H1 (cell line): ENCODE measurements at regions not wholly inside any gene's neighbourhood (a gene's known extent, or its start where the extent isn't known, plus 50 kb on each side); places are given as distances from the start of the nearest gene placed in this dataset.

Experiments
- CTCF ChIA-PET: fragments of 300-600 bp; sonication (Branson Sonifier 250); formaldehyde crosslinking; loops from one replicate; lab custom pipeline; 2021; ENCODE audit not compliant: partially characterized antibody; lab: Charles Lee
- POLR2A ChIA-PET: fragments of 300-600 bp; sonication (Branson Sonifier 250); formaldehyde crosslinking; loops from one replicate; lab custom pipeline; 2021; ENCODE audit warnings: inconsistent platforms; ENCODE audit not compliant: partially characterized antibody; lab: Charles Lee
- DNase-seq, 2 experiments: peaks; one replicate each; pipeline versions ENCODE4 v3.0.0 to v3.0.0-alpha.2; 2010 to 2022; ENCODE audit warnings: low spot score in 2 of 2, low read depth in 1 of 2, mixed read lengths in 1 of 2
- FAIRE-seq: peaks from 2 replicates; lab custom pipeline; 2011; peaks lifted over from hg19 to GRCh38; lab: Jason Lieb, UNC
- H2AFZ ChIP-seq: 2 replicates; pipeline ENCODE4 v1.8.1; 2012; ENCODE audit warnings: low read length, inconsistent platforms
- H2AK5ac ChIP-seq: 2 replicates; pipeline ENCODE4 v1.6.1; 2013; ENCODE audit warnings: low read depth, low read length
- H2BK120ac ChIP-seq: replicated peaks from 2 replicates; pipeline ENCODE3; 2013; ENCODE audit warnings: low read depth, low read length, inconsistent platforms
- H2BK12ac ChIP-seq: 2 replicates; pipeline ENCODE4 v1.6.1; 2013; ENCODE audit warnings: low read depth, low read length
- H2BK15ac ChIP-seq: 2 replicates; pipeline ENCODE4 v1.6.1; 2013; ENCODE audit warnings: low read length
- H2BK20ac ChIP-seq: 2 replicates; pipeline ENCODE4 v1.6.1; 2013; ENCODE audit warnings: low read length
- H2BK5ac ChIP-seq: 2 replicates; pipeline ENCODE4 v1.6.1; 2013; ENCODE audit warnings: low read depth, low read length
- H3K14ac ChIP-seq: 2 replicates; pipeline ENCODE4 v1.6.1; 2013; ENCODE audit warnings: inconsistent platforms; ENCODE audit not compliant: insufficient read length
- H3K18ac ChIP-seq: 2 replicates; pipeline ENCODE4 v1.6.1; 2013; ENCODE audit warnings: low read length; ENCODE audit errors: extremely low read depth
- H3K23ac ChIP-seq: 2 replicates; pipeline ENCODE4 v1.6.1; 2013; ENCODE audit warnings: inconsistent platforms; ENCODE audit not compliant: insufficient read length
- H3K23me2 ChIP-seq: 2 replicates; pipeline ENCODE4 v1.6.1; 2013; ENCODE audit warnings: low read depth, low read length
- H3K27ac ChIP-seq: 2 replicates; pipeline ENCODE4 v1.6.1; 2011; ENCODE audit warnings: low read depth, low read length, inconsistent platforms
- H3K27me3 ChIP-seq, 4 experiments: replicated peaks in 1 of 4; 1 replicate in 1 of 4; 2 replicates in 3 of 4; pipeline versions ENCODE4 v1.6.1 to v1.8.1; 2011 to 2013; ENCODE audit warnings: low read length in 3 of 4, mild to moderate bottlenecking in 3 of 4, inconsistent platforms in 2 of 4, mixed read lengths in 2 of 4, moderate library complexity in 1 of 4; ENCODE audit not compliant: control insufficient read depth in 3 of 4, insufficient read depth in 3 of 4; ENCODE audit errors: extremely low read depth in 1 of 4
- H3K36me3 ChIP-seq, 4 experiments: 2 replicates each; pipeline versions ENCODE4 v1.6.1 to v1.8.1; 2011 to 2013; ENCODE audit warnings: mild to moderate bottlenecking in 4 of 4, low read length in 3 of 4, moderate library complexity in 2 of 4, control low read depth in 1 of 4, inconsistent platforms in 1 of 4; ENCODE audit not compliant: insufficient read depth in 4 of 4, control insufficient read depth in 2 of 4
- H3K4ac ChIP-seq: replicated peaks from 2 replicates; pipeline ENCODE3; 2013; ENCODE audit warnings: low read length, low read depth, mixed read lengths, inconsistent platforms; ENCODE audit not compliant: insufficient read length
- H3K4me1 ChIP-seq, 4 experiments: replicated peaks in 1 of 4; 1 replicate in 1 of 4; 2 replicates in 3 of 4; pipeline versions ENCODE4 v1.6.1 to v1.8.1; 2011 to 2013; ENCODE audit warnings: low read length in 3 of 4, inconsistent platforms in 2 of 4, mixed read lengths in 1 of 4; ENCODE audit not compliant: insufficient read depth in 4 of 4, control insufficient read depth in 3 of 4
- H3K4me2 ChIP-seq, 2 experiments: 2 replicates each; pipeline versions ENCODE4 v1.6.1 to v1.8.1; 2011 to 2013; ENCODE audit warnings: low read depth in 2 of 2, low read length in 2 of 2, control low read depth in 1 of 2, inconsistent platforms in 1 of 2, mild to moderate bottlenecking in 1 of 2; ENCODE audit not compliant: insufficient read depth in 1 of 2
- H3K4me3 ChIP-seq, 4 experiments: fragments of 200-600, 300-600 bp in 1 of 4; sonication (generic), shearing (Covaris generic), sonication (Bioruptor Twin) in 1 of 4; 2 replicates each; pipeline versions ENCODE4 v1.5.1 to v1.8.1; 2011 to 2016; ENCODE audit warnings: low read length in 4 of 4, low read depth in 3 of 4, control low read depth in 2 of 4, inconsistent platforms in 2 of 4, mild to moderate bottlenecking in 2 of 4, mixed read lengths in 1 of 4, moderate library complexity in 1 of 4; ENCODE audit not compliant: insufficient read depth in 2 of 4; ENCODE audit errors: extremely low read depth in 1 of 4
- H3K56ac ChIP-seq: replicated peaks from 2 replicates; pipeline ENCODE3; 2013; ENCODE audit warnings: low read depth, mild to moderate bottlenecking, mixed read lengths, low read length, inconsistent platforms; ENCODE audit not compliant: insufficient read length
- H3K79me1 ChIP-seq: 2 replicates; pipeline ENCODE4 v1.6.1; 2013; ENCODE audit warnings: low read depth, low read length, control low read depth
- H3K79me2 ChIP-seq, 2 experiments: 2 replicates each; pipeline versions ENCODE4 v1.6.1 to v1.8.1; 2012 to 2013; ENCODE audit warnings: low read length in 2 of 2, mild to moderate bottlenecking in 2 of 2, inconsistent platforms in 1 of 2; ENCODE audit not compliant: insufficient read depth in 2 of 2, control insufficient read depth in 1 of 2
- H3K9ac ChIP-seq, 4 experiments: replicated peaks in 1 of 4; 1 replicate in 1 of 4; 2 replicates in 3 of 4; pipeline versions ENCODE4 v1.6.1 to v1.8.1; 2011 to 2013; ENCODE audit warnings: low read depth in 3 of 4, low read length in 3 of 4, control low read depth in 2 of 4, mild to moderate bottlenecking in 2 of 4, moderate library complexity in 2 of 4, inconsistent platforms in 1 of 4; ENCODE audit errors: extremely low read depth in 1 of 4
- H3K9me3 ChIP-seq, 2 experiments: 2 replicates each; pipeline versions ENCODE4 v1.6.1 to v1.8.1; 2012 to 2013; ENCODE audit warnings: mild to moderate bottlenecking in 2 of 2, moderate library complexity in 2 of 2, control low read depth in 1 of 2, inconsistent platforms in 1 of 2, low read depth in 1 of 2, low read length in 1 of 2, mixed read lengths in 1 of 2; ENCODE audit not compliant: insufficient read depth in 2 of 2
- H4K20me1 ChIP-seq, 2 experiments: replicated peaks in 1 of 2; 2 replicates each; pipeline versions ENCODE3 to v1.8.1; 2011 to 2013; ENCODE audit warnings: inconsistent platforms in 2 of 2, low read length in 2 of 2, mild to moderate bottlenecking in 1 of 2; ENCODE audit not compliant: insufficient read depth in 2 of 2, control insufficient read depth in 1 of 2
- H4K5ac ChIP-seq: 2 replicates; pipeline ENCODE4 v1.6.1; 2013; ENCODE audit warnings: low read length, low read depth, mixed read lengths, inconsistent platforms; ENCODE audit not compliant: insufficient read length
- H4K8ac ChIP-seq: 2 replicates; pipeline ENCODE4 v1.8.0; 2013; ENCODE audit warnings: mild to moderate bottlenecking, moderate library complexity, low read length, inconsistent platforms; ENCODE audit not compliant: insufficient read depth; ENCODE audit errors: extremely low read depth
- H4K91ac ChIP-seq: replicated peaks from 2 replicates; pipeline ENCODE3; 2013; ENCODE audit warnings: low read length, mixed read lengths, inconsistent platforms; ENCODE audit not compliant: insufficient read length
- CEBPB ChIP-seq: IDR thresholded peaks from 2 replicates; pipeline ENCODE4 v1.6.1; 2012; ENCODE audit warnings: low read depth, low read length
- CHD1 ChIP-seq: IDR thresholded peaks from 2 replicates; pipeline ENCODE4 v1.6.1; 2012; ENCODE audit warnings: low read depth, low read length, improper control_type of control experiment
- FOSL1 ChIP-seq: IDR thresholded peaks from 2 replicates; pipeline ENCODE4 v1.6.1; 2011; ENCODE audit warnings: mild to moderate bottlenecking, low read depth, low read length, moderate library complexity; ENCODE audit not compliant: insufficient read depth
- JUN ChIP-seq: IDR thresholded peaks from 2 replicates; pipeline ENCODE4 v1.6.1; 2011; ENCODE audit warnings: low read depth, mild to moderate bottlenecking, improper control_type of control experiment, low read length
- NANOG ChIP-seq: IDR thresholded peaks from 2 replicates; pipeline ENCODE4 v1.6.1; 2011; ENCODE audit warnings: low read length, low read depth, mild to moderate bottlenecking, inconsistent platforms; ENCODE audit not compliant: insufficient read depth, poor library complexity, severe bottlenecking
- POU5F1 ChIP-seq: IDR thresholded peaks from 2 replicates; pipeline ENCODE4 v1.6.1; 2011; ENCODE audit warnings: low read depth, mild to moderate bottlenecking, low read length, moderate library complexity
- RFX5 ChIP-seq: IDR thresholded peaks from 2 replicates; pipeline ENCODE4 v1.6.1; 2011; ENCODE audit warnings: low read depth, low read length, improper control_type of control experiment, borderline replicate concordance
- SAP30 ChIP-seq: fragments of 300-600 bp; sonication (generic); IDR thresholded peaks from 2 replicates; pipeline ENCODE4 v1.7.1; 2012; ENCODE audit warnings: low read length, moderate library complexity, mild to moderate bottlenecking, inconsistent platforms; ENCODE audit not compliant: insufficient read depth, insufficient replicate concordance
- SIN3A ChIP-seq, 2 experiments: IDR thresholded peaks in 1 of 2; conservative IDR thresholded peaks in 1 of 2; 2 replicates each; pipeline ENCODE4 v1.6.1; 2011 to 2012; ENCODE audit warnings: low read length in 2 of 2, improper control_type of control experiment in 1 of 2, low read depth in 1 of 2, mild to moderate bottlenecking in 1 of 2
- SP4 ChIP-seq: IDR thresholded peaks from 2 replicates; pipeline ENCODE4 v1.6.1; 2012; ENCODE audit warnings: low read length, inconsistent platforms
- SRF ChIP-seq: IDR thresholded peaks from 2 replicates; pipeline ENCODE4 v1.6.1; 2011; ENCODE audit warnings: mild to moderate bottlenecking, low read depth, low read length, moderate library complexity
- TAF7 ChIP-seq: optimal IDR thresholded peaks from 2 replicates; pipeline ENCODE3; 2011; ENCODE audit warnings: low read depth, mild to moderate bottlenecking, inconsistent platforms, low read length, moderate library complexity, borderline replicate concordance
- ZNF274 ChIP-seq: IDR thresholded peaks from 2 replicates; pipeline ENCODE4 v1.7.0; 2012; ENCODE audit warnings: low read length, borderline replicate concordance; ENCODE audit errors: extremely low read depth
- WGBS, 2 experiments: shearing (Covaris generic) in 1 of 2; methylation state at CpG; one replicate each; pipeline versions ENCODE4 v1.1.6 to v1.1.7; 2013 to 2015; ENCODE audit warnings: low lambda C conversion rate in 2 of 2, mixed read lengths in 2 of 2, inconsistent platforms in 1 of 2, low coverage in 1 of 2, missing lambda C conversion rate in 1 of 2; ENCODE audit not compliant: insufficient replicate concordance in 2 of 2, insufficient coverage in 1 of 2, insufficient read length in 1 of 2; ENCODE audit errors: extremely low coverage in 1 of 2, missing lambda C conversion rate in 1 of 2; 5-methylcytosine and 5-hydroxymethylcytosine counted together
- TF ChIP-seq, protein P1 (sequence below): IDR thresholded peaks from 2 replicates; pipeline ENCODE4 v1.6.1; 2011; ENCODE audit warnings: low read length, improper control_type of control experiment

DNA sequence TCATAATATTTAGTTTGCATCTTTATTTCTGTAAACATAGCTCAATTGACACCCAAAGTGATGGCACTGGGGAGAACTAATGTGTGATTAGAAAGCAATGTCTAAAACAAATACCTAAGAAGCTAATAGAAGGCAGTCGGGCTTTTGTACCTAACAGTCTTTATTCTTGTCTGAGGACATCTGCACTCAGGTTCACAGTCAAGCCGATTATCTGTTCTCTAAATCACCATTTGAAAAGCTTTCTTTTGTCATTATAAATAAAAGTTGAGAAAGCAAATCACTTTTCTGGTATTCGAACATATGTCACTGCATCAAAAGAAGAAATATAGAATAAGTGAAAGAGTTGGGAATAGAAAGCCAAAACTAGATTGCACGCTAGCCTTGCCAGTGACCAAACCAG is 2037.9 kb upstream of the TENM3 start:
- Histone ChIP-seq H2BK15ac (no peak overlapping the region), H3K27ac (no peak overlapping the region), H3K9me3 (no peaks in the 10 kb centered on the region), H3K23ac (no peak overlapping the region), H3K23me2 (no peaks in the 10 kb centered on the region), H3K79me2 (no peaks in the 10 kb centered on the region), H3K9ac (no peak overlapping the region), H3K56ac (no peak overlapping the region), H4K20me1 (no peaks in the 10 kb centered on the region), H2BK12ac (no peak overlapping the region), H3K4me2 (no peak overlapping the region), H2BK120ac (no peak overlapping the region), H3K4ac (no peak overlapping the region), H3K4me1 (no peaks in the 10 kb centered on the region; a peak in 1 of 7 replicates), H3K4me3 (no peak overlapping the region), H2AFZ (no peak overlapping the region), H3K27me3 (no peaks in the 10 kb centered on the region), H2BK5ac (no peak overlapping the region), H4K91ac (no peak overlapping the region), H3K14ac (no peak overlapping the region), H4K8ac (no peak overlapping the region), H3K79me1 (no peaks in the 10 kb centered on the region), H3K36me3 (no peaks in the 10 kb centered on the region), H2BK20ac (no peak overlapping the region), H4K5ac (no peak overlapping the region), H3K18ac (no peak overlapping the region), H2AK5ac (no peak overlapping the region)
- ChIA-PET CTCF (no interaction called here), POLR2A (no interaction called here)
- FAIRE-seq = no peak
- TF ChIP-seq TAF7 = no peak
- TF ChIP-seq RFX5 = no peak
- TF ChIP-seq NANOG = no peak
- no peak for TF ChIP-seq CEBPB
- no peak for TF ChIP-seq CHD1
- TF ChIP-seq FOSL1 = no peak
- no peak for TF ChIP-seq JUN
- no peak for TF ChIP-seq SIN3A (conservative IDR thresholded peaks at IDR 0.05 in 1 of 2, IDR thresholded peaks at IDR 0.05 in 1 of 2; ENCODE audit: low read depth in 1 of 2, low read length in 2 of 2)
- TF ChIP-seq ZNF274 = no peak
- no peak for TF ChIP-seq SP4
- no peak for TF ChIP-seq SAP30
- TF ChIP-seq SRF = no peak
- TF ChIP-seq, protein P1, sequence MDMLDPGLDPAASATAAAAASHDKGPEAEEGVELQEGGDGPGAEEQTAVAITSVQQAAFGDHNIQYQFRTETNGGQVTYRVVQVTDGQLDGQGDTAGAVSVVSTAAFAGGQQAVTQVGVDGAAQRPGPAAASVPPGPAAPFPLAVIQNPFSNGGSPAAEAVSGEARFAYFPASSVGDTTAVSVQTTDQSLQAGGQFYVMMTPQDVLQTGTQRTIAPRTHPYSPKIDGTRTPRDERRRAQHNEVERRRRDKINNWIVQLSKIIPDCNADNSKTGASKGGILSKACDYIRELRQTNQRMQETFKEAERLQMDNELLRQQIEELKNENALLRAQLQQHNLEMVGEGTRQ = no peak
- TF ChIP-seq POU5F1 = no peak
- DNase-seq = no peak
- WGBS, 2 experiments = 88% methylated on average over 4 of the region's 4 CpGs; no CpG with 5 or more reads in 1 of the 2 experiments
